GM18526 (cell line): ENCODE measurements at regions not wholly inside any gene's neighbourhood (a gene's known extent, or its start where the extent isn't known, plus 50 kb on each side); places are given as distances from the start of the nearest gene placed in this dataset.

Experiments used
- POLR2A ChIP-seq: IDR thresholded peaks from 3 replicates; pipeline ENCODE4 v1.6.1; 2011; ENCODE audit not compliant: insufficient read length; ENCODE audit errors: extremely low read depth

DNA sequence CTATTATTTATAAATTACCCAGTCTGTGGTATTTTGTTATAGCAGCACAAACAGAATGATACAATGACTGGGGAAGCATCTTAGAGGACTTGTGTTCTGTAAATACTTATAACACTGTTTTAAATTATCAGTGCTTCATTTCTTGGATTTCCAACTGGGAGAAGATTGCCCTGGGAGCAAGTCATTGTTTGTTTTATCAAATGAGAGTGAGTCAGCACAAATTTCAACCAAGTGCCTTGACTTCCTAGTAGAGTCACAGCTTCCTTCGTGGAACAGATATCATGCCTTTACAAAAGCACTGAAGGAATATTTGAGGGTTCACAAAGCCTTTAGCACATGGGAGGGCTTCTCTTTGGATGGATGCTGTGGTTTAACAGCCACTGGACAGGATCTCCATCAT is 234.1 kb downstream of the KTN1 start:
- no peak for TF ChIP-seq POLR2A

DNA sequence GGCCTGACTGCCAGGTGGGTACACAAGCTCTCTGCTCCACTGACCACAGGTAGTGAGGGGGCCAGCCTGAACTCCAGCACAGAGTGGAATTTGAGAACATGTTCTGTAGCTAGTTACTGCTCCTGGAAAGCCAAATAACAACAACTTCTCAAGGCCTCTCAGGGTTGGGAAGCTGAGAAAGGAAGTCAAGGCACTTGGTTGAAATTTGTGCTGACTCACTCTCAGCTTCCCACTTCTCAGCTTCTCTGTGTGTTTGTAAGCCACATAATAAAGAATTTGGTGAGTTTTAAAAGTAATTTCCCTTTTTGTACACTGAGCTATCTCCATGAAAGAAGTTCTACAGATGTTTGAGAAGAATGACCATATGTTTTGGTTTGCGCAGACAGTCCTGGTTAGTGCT is 234.9 kb downstream of the KTN1 start:
- TF ChIP-seq POLR2A, result no peak

DNA sequence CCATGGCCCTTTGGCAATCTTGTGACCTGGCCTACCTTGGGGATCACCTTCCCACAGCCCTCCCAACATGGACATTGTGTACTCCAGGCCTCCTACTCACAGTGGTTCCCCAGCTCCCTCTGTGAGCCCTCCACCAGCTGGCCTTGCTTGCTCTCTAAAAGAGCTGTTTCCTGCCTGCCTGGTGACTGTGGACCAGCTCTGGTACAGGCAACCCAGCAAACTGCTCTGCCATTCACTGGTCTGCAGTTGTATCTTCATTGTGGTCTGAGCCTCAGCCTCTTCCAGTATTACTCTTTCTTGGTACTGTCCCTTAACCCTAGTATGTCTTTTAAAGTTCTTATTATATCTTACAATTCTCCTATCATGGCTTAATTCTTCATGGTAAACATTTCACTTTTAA is 236.2 kb downstream of the KTN1 start:
- no peak for TF ChIP-seq POLR2A

DNA sequence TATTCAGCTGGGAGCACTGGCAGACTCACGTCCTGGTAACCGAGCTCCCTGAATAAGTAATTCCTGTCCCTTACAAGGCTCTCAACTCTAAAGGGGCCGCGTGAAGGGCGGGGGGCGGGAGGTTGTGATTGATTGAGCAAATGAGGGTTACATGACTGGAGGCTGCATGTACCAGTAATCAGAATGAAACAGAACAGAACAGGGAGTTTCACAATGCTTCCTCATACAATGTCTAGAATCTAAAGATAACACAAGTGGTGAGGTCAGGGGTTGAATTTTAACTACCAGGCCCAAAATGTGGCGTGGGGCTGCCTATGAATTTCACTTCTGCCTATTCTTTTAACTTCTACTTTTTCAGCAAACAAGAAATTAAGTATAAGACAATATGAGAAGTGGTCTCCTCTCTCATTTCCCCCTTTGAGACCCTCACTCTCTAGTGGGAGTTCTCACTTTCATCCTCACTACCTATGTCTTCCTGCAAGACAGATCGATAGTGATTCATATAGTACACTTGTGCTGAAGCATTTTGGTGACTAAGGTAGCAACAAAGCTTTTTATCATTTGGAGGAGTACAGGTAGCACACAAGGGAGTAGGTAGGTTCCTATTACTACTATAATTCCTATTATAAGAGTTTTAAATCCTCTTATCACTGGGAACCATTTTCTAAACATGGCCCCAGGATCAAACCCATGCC is 239.8 kb downstream of the KTN1 start:
- TF ChIP-seq POLR2A, result no peak

DNA sequence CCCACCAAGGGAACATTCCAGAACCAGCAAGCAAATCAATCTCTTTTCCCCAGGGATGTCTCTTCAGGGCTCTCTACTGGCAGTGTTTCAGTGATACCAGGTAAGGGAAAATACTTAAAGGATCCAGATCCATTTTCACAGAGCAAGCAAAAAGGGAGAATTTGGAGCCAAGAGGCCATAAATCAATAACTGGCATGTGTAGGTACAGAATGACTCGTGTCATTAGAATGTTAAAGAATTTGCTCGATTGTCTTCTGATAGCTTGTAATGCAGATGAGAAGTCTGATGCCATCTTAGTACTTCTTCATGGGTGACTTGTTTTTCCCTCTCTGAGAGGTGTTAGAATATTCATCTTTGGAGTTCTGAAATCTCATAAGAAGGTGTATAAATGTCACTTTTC is 242.9 kb downstream of the KTN1 start:
- no peak for TF ChIP-seq POLR2A

DNA sequence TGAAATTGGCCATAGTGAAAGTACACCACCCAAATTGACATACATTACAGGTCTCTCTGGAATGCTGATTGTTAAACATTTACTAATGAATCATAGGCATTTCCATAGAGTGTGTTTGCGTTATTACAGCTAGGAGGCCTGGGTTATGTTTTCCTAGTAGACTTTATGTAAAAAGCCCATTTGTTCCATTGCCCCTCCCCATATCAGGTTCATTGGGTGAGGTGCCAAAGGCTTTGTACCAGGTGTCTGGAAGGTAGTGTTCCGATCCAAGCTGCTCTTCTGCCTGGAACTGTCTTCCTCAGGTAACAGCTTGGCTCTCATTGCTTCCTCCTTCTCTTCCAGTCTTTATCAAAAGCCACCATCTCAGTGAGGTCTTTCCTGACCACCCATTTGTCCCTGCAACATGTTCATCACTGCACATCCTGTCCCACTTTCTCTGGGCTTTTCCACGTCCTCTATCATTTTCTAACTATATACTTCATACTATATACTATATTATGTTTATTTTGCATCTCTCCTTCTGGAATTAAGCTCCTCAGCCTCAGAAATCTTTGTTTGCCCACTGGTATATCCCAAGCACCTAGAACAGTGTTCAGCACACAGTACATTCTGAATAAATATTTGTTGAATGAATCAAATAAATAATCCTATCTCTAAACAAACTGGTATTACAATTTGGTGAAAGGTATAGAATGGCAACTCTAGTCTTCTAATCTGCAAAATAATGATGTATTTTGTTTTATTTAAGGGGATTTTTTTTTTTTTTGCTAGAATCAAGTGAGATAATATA is 252.3 kb downstream of the KTN1 start:
- TF ChIP-seq POLR2A, result no peak

DNA sequence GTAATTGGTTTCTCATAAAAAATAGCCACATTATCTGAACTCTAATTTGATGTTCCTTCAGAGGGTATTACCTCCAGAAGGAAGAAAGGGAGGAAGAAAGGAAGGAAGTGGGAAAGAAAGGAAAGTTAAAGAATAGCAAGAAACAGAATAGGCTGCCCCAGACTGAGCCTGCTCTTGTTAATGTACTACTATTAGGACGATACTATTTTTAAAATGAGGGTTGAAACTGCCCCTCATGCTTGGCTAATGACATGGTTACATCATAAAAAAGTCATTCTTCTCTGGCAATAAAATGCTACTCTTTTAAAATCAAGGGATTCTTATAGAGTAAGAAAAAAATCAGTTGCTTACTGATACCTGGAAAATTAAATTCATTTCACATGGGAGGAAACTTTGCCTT is 253.0 kb downstream of the KTN1 start:
- TF ChIP-seq POLR2A, result no peak

DNA sequence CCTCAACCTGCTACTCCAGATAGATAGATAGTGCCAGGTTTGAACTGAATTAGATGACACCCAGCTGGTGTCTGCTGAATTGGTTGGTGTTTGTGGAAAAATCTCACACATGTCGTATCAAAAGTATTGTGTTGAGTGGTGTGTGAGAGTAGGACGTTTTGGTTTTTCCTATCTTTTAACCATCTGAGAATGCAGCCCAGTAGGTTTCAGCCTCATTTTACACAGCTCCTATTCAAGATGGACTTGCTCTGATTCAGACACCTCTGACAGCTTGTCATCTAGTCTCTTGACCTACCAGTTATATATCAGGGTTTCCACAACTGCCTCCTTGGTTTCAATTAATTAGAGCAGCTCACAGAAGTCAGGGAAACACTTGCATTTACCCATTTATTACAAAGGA is 254.4 kb downstream of the KTN1 start:
- TF ChIP-seq POLR2A, result no peak

DNA sequence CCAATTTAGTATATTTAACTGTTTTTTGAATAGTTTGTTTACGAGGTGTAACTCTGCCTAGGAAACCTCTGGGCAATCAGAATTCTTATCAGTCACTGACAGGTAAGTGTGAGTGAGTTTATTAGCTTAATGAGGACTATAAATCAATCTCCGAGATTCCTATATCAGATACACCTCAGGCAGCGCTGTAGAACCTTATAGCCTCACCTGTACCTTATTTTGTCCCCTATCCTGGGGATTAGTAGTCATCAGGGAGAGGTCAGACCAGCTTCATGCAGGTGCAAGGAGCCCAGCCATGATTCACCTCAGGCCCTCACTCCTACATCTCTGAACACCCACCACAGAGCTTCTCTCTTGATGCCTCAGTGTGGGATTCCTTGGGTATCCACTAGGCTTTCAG is 256.0 kb downstream of the KTN1 start:
- no peak for TF ChIP-seq POLR2A

DNA sequence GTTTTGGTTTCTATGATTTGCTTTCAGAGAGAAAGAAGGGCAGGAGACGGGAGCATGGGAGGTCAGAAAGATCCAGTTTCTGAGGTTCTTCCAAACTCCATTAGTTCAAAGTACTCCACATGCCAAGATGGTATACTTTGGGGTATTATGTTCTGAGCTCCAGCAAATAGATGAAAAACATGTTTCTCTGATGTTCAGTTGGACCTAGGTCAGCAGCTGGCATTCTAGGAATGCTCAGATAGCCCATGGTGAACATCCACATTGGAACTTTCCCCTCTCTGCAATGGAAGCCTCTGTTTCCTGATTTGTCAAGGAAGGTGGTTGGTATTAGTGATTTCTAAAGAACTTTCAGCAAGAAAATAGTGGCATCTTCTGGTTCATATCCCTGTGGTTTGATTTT is 257.5 kb downstream of the KTN1 start:
- TF ChIP-seq POLR2A, result no peak

DNA sequence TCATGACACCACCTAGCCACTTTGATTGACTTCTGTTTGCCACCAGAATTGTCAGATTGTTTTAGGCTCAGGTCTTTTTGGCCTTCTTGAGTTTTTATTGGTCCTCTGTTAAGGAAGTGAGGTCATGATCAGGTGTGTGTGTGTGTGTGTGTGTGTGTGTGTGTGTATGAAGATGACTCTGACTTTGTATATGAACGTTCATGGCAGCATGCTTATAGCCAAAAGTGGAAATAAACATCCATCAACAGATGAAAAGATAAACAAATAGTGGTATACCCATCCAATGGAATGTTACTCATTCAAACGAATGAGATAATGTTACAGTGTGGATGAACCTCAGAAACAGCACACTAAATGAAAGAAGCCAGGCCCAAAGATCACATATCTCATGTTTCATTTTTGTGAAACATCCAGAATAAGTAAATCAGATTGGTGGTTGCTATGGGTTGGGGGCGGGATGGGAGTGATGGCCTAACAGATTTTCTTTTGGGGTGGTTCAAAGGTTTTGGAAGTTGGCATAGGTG is 258.6 kb downstream of the KTN1 start:
- no peak for TF ChIP-seq POLR2A

DNA sequence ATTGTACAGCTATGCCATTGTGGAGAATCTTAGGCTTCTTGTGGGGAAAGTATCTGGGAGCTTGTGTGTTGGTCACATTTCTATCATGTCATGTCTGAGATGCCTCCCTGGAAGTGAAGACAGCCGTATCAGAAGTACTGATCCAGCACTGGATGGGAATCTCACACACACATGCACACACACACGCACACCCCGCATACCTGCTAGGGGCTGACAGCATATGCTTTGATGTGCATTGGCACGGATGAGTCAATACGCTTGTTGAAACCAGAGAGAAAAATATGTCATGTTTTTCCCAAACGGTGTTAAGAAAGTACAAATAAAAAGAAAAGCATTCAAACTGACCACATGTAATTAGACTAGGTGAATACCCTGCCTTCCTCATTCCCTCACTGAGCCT is 260.8 kb downstream of the KTN1 start:
- TF ChIP-seq POLR2A, result no peak

DNA sequence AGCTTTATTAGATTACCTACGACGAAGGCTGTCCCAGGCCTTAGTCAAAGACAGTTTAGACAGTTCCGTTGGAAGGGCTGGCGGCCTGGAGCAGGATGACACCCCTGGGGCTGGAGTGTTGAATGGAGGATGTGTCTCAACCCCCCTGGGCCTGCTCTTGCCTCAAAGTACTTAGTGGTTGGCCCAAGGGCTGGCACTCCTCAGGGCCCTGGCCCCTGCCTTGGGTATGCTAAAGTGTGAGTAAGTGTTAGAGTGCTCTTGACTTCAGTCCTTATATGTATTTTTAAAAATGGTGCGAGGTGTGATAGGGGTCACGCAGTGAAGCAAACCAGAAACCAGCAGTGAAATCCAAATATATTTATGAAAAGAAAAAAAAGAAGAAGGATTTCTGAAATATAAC is 261.6 kb downstream of the KTN1 start:
- no peak for TF ChIP-seq POLR2A

DNA sequence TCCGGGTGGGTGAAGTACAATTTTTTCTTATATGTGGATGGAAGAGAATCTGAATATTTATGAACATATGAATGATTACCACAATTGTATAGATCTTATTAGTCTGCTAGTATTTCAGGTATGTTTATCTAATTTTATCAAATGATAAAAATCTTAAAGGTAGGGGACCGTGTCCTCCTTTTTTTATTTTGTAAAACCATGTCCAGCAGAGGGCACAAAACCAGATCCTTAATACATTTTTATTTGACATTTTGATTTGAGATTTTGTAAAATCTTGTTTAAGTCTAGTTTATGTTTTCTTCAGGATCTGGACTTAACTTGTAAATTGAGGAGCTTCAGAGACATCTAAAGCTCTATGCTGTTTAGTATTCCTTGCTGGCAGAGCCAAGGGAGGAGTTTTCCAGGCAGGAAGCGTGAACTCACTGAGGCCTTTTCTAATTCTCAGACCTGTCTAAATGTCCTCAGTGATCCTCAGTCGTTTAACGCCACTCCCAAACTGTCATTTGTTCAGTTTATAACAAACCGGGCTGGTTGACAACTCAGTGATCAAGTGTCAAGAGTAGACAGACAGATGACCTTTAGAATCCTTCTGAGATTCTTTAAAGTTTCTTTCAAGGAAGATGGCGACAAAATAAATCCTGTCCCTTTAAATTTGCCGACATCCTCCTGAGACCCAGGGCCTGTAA is 263.9 kb downstream of the KTN1 start:
- TF ChIP-seq POLR2A, result no peak

DNA sequence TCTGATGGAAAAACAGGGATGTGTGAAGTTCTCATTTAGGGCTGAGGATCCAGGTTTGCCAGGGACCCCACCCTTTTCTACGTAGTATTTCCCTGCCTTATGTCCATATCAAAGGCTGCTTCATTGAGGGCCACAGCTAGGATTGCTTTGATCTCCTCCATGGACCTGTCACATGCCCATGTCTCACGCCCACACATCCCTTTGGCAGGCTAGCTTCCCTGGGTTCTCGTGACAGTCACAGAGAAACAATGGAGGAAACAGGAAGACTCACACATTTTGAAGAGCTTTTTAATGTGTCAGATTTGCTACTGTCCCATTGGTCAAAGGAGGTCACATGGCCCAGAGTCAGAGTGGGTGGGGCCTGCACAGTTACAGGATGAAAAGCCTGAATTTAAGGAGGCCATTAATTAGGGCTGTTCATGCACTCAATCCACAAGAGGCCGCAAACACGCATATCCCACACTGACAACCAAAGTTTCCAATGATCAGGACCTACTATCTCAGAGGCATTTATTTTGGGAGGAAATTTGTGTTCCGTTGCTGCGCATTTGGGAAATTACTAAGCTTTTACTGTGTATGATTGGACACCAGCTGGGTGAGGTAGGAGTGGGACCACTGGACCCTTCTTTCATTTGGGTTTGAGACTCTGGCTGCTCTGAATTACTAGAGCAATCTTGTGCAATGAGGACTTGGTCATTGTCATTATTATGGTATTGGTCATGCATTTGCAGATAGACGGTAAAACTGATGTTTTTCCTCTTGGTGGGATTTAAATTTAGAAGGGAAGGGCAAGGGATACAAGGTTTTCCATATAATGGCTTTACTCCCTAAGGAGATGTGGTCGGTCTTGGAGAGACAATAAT is 266.2 kb downstream of the KTN1 start:
- TF ChIP-seq POLR2A, result no peak
